ENCODE measurements at regions not wholly inside any gene's neighbourhood (a gene's known extent, or its start where the extent isn't known, plus 50 kb on each side); places are given as distances from the start of the nearest gene placed in this dataset.
A peak's percentile ranks its signal among the peaks of the same experiment; 100 is the strongest.

DNA sequence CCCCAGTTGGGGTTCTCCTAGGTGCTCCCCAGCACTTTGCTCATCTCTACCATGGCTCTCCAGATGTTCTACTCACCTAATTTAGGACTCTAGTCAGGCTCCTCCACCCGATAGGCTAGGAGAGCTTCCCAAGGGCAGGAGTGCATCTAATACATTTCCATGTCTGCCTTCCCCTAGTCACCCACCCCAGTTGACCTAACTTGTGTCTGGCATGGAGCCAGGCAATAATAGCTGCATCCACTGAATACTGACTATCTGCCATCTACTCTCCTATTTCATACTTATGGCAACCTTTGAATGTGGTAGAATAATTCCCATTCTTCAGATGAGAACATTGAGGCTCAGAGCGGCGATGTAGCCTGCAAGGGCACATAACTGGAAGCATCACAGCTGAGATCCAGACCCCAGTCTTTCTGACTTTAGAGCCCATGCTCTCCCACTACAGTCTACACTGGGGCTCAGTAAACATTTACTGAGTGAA is 71.8 kb upstream of the YWHAQ start:
- CTCF ChIA-PET: interaction anchor here (0.5 to 1.0 kb wide), 8 partner anchors 27 to 147 kb away, joined by 3 to 5 read pairs (median 3); partner anchors contain the start of gene ADAM17
- intact Hi-C loops (cut with micrococcal nuclease): loop anchor here (1.0 to 2.0 kb wide), 4 partner anchors 46 to 144 kb away; no protein-coding TSS in a partner anchor

DNA sequence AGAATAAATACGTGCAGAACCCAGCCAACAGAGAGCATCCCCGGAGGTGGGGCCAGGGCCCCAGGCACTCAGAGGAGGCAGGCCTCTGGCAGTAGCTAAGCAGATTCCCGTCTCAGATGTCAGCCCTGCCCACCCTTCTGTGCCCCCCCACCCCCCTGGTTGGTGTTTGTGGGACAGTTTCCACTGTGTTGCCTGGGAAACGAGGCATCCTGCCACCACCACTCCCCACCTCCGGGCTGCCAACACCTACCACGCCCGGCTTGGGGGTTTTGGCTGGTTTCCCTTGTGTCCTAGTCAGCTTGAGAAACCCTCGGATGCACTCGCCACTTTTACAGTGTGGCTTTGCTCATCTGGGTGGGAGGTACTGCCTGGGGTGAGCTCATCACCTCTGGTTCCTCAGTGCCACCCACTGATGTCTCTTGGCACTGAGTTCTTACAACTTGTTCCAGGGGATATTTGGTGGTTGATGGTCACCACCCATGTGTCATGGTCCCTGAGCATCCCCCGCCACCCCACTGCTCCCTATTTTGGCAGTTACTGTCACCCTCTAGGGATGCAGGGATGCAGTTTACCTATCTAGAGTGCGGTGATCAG is 72.4 kb upstream of the YWHAQ start:
- intact Hi-C loops (cut with micrococcal nuclease): loop anchor here (1.0 to 2.0 kb wide), 4 partner anchors 46 to 144 kb away; no protein-coding TSS in a partner anchor
- no peaks in the 10 kb centered on the region for H3F3A ChIP-seq (ENCODE audit: low read length, unreplicated experiment)
- H2AFZ ChIP-seq (ENCODE audit: low read length): peak overlapping the region; percentile 46; the same call in 1 of the 2 replicates
- peak overlapping the region; percentile 99 for H3K27ac ChIP-seq (ENCODE audit: low read length)
- TF ChIP-seq EZH2phosphoT487 (IDR thresholded peaks at IDR 0.05; ENCODE audit: borderline replicate concordance, low read length): no peak
- TF ChIP-seq, protein P1, sequence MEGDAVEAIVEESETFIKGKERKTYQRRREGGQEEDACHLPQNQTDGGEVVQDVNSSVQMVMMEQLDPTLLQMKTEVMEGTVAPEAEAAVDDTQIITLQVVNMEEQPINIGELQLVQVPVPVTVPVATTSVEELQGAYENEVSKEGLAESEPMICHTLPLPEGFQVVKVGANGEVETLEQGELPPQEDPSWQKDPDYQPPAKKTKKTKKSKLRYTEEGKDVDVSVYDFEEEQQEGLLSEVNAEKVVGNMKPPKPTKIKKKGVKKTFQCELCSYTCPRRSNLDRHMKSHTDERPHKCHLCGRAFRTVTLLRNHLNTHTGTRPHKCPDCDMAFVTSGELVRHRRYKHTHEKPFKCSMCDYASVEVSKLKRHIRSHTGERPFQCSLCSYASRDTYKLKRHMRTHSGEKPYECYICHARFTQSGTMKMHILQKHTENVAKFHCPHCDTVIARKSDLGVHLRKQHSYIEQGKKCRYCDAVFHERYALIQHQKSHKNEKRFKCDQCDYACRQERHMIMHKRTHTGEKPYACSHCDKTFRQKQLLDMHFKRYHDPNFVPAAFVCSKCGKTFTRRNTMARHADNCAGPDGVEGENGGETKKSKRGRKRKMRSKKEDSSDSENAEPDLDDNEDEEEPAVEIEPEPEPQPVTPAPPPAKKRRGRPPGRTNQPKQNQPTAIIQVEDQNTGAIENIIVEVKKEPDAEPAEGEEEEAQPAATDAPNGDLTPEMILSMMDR (conservative IDR thresholded peaks at IDR 0.05; ENCODE audit: low read depth, low read length): peak; percentile 35
- H3K9ac ChIP-seq (ENCODE audit: low read length): peak overlapping the region; percentile 84
- POLR2A ChIA-PET (ENCODE audit: unreplicated experiment): interaction anchor here (0.6 to 1.0 kb wide), 7 partner anchors 28 to 294 kb away, joined by 3 to 12 read pairs (median 5); partner anchors contain the start of gene YWHAQ
- no peaks in the 10 kb centered on the region for H3K36me3 ChIP-seq (ENCODE audit: low read depth, low read length)
- CTCF ChIA-PET: interaction anchor here (0.5 to 1.0 kb wide), 8 partner anchors 27 to 147 kb away, joined by 3 to 5 read pairs (median 3); partner anchors contain the start of gene ADAM17
- H3K4me2 ChIP-seq (ENCODE audit: low read length): peak overlapping the region; percentile 84
- no peaks in the 10 kb centered on the region for H3K27me3 ChIP-seq (ENCODE audit: low read length)
- no peaks in the 10 kb centered on the region for H3K79me2 ChIP-seq (ENCODE audit: low read length)
- DNase-seq (peak; percentile 98), ATAC-seq (peak; percentile 91)
- no TSS peak for BruUV-seq (replicated peaks)
- H3K9me3 ChIP-seq (ENCODE audit: low read length): no peaks in the 10 kb centered on the region
- H3K4me1 ChIP-seq (ENCODE audit: insufficient read depth, low read length): peaks cover 35% of the 10 kb centered on the region
- H4K20me1 ChIP-seq (ENCODE audit: low read length): no peaks in the 10 kb centered on the region
- no peaks in the 10 kb centered on the region for H3K9me2 ChIP-seq (replicated peaks; ENCODE audit: low read length)
- H3K4me3 ChIP-seq (ENCODE audit: low read length): peak overlapping the region; percentile 46; the same call in 1 of the 2 replicates

More for the DNA sequence above, 71.8 kb upstream of the YWHAQ start:
- no peak overlapping the region for H3K4me3 ChIP-seq (ENCODE audit: low read length)
- H4K20me1 ChIP-seq (ENCODE audit: low read length): no peaks in the 10 kb centered on the region
- DNase-seq: peak; percentile 8
- H3K79me2 ChIP-seq (ENCODE audit: low read length): no peaks in the 10 kb centered on the region
- H3K9ac ChIP-seq (ENCODE audit: low read length): peak overlapping the region; percentile 4; the same call in 1 of the 2 replicates
- no peaks in the 10 kb centered on the region for H3F3A ChIP-seq (ENCODE audit: low read length, unreplicated experiment)
- peaks cover 35% of the 10 kb centered on the region for H3K4me1 ChIP-seq (ENCODE audit: insufficient read depth, low read length)
- peak overlapping the region; percentile 62 for H3K27ac ChIP-seq (ENCODE audit: low read length)
- TF ChIP-seq EZH2phosphoT487 (IDR thresholded peaks at IDR 0.05; ENCODE audit: borderline replicate concordance, low read length) (no peak), EZH2 (IDR thresholded peaks at IDR 0.05; ENCODE audit: low read length, unreplicated experiment) (no peak)
- TF ChIP-seq, protein P1 (conservative IDR thresholded peaks at IDR 0.05; ENCODE audit: low read depth, low read length): no peak
- H3K27me3 ChIP-seq (ENCODE audit: low read length): no peaks in the 10 kb centered on the region
- no peaks in the 10 kb centered on the region for H3K9me3 ChIP-seq (ENCODE audit: low read length)
- H2AFZ ChIP-seq (ENCODE audit: low read length): no peak overlapping the region
- no peaks in the 10 kb centered on the region for H3K36me3 ChIP-seq (ENCODE audit: low read depth, low read length)
- no peaks in the 10 kb centered on the region for H3K9me2 ChIP-seq (replicated peaks; ENCODE audit: low read length)
- POLR2A ChIA-PET (ENCODE audit: unreplicated experiment): interaction anchor here (0.6 to 1.0 kb wide), 6 partner anchors 27 to 294 kb away, joined by 3 to 12 read pairs (median 4); partner anchors contain the start of gene YWHAQ
- BruUV-seq (replicated peaks): no TSS peak
- H3K4me2 ChIP-seq (ENCODE audit: low read length): peak overlapping the region; percentile 64
- ATAC-seq: no peak
